ENCODE measurements at regions not wholly inside any gene's neighbourhood (a gene's known extent, or its start where the extent isn't known, plus 50 kb on each side); places are given as distances from the start of the nearest gene placed in this dataset.

GRCh38 chr11:26914968-26915367 is 78.9 kb upstream of the FIBIN start:
- TF ChIP-seq SIN3A (IDR thresholded peaks at IDR 0.05; ENCODE audit: borderline replicate concordance, insufficient read depth, low read depth, low read length) = no peak
- TF ChIP-seq TCF7L2 (IDR thresholded peaks at IDR 0.05; ENCODE audit: low read depth, low read length) = no peak
- TF ChIP-seq, protein P1, sequence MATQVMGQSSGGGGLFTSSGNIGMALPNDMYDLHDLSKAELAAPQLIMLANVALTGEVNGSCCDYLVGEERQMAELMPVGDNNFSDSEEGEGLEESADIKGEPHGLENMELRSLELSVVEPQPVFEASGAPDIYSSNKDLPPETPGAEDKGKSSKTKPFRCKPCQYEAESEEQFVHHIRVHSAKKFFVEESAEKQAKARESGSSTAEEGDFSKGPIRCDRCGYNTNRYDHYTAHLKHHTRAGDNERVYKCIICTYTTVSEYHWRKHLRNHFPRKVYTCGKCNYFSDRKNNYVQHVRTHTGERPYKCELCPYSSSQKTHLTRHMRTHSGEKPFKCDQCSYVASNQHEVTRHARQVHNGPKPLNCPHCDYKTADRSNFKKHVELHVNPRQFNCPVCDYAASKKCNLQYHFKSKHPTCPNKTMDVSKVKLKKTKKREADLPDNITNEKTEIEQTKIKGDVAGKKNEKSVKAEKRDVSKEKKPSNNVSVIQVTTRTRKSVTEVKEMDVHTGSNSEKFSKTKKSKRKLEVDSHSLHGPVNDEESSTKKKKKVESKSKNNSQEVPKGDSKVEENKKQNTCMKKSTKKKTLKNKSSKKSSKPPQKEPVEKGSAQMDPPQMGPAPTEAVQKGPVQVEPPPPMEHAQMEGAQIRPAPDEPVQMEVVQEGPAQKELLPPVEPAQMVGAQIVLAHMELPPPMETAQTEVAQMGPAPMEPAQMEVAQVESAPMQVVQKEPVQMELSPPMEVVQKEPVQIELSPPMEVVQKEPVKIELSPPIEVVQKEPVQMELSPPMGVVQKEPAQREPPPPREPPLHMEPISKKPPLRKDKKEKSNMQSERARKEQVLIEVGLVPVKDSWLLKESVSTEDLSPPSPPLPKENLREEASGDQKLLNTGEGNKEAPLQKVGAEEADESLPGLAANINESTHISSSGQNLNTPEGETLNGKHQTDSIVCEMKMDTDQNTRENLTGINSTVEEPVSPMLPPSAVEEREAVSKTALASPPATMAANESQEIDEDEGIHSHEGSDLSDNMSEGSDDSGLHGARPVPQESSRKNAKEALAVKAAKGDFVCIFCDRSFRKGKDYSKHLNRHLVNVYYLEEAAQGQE (IDR thresholded peaks at IDR 0.05; ENCODE audit: insufficient read depth in 1 of 2, low read depth in 2 of 2, low read length in 1 of 2) = no peak
- TF ChIP-seq CTCF (IDR thresholded peaks at IDR 0.05) = no peak
- no peak for TF ChIP-seq POLR2AphosphoS5 (IDR thresholded peaks at IDR 0.05; ENCODE audit: low read depth, low read length)
- Histone ChIP-seq H3K4me3 (ENCODE audit: low read depth in 2 of 2, low read length in 2 of 2) (no peak overlapping the region), H3K9me3 (ENCODE audit: control insufficient read depth, insufficient read depth, low read depth, low read length) (no peaks in the 10 kb centered on the region), H3K36me3 (ENCODE audit: control insufficient read depth, insufficient read depth, low read length) (no peaks in the 10 kb centered on the region), H3K27ac (ENCODE audit: low read length) (no peak overlapping the region), H3K4me1 (ENCODE audit: control insufficient read depth, insufficient read depth, low read length) (no peaks in the 10 kb centered on the region), H3K27me3 (ENCODE audit: control insufficient read depth, insufficient read depth, low read length) (no peaks in the 10 kb centered on the region)
- DNase-seq (ENCODE audit: low read depth, low spot score) (no peak), ATAC-seq (no peak)
- BruUV-seq (replicated peaks) = no TSS peak
- in situ Hi-C loops (cut with HindIII; ENCODE audit: low pct_unique_long_range_greater_than_20kb, low sequenced_read_pairs) (no loop called here), intact Hi-C loops (cut with micrococcal nuclease; ENCODE audit: unreplicated experiment) (no loop called here)
- ChIA-PET CTCF (no interaction called here), POLR2A (interaction anchor here (0.6 kb wide), 1 partner anchor 130 kb away, joined by 3 read pairs; no protein-coding TSS in a partner anchor)

- no TSS peak for BruUV-seq (replicated peaks)
- intact Hi-C loops (cut with micrococcal nuclease; ENCODE audit: unreplicated experiment) (no loop called here), in situ Hi-C loops (cut with HindIII; ENCODE audit: low pct_unique_long_range_greater_than_20kb, low sequenced_read_pairs) (no loop called here)
- POLR2A ChIA-PET = no interaction called here
- no peak for DNase-seq (ENCODE audit: low read depth, low spot score)
- Histone ChIP-seq H3K9me3 (ENCODE audit: control insufficient read depth, insufficient read depth, low read depth, low read length) (no peaks in the 10 kb centered on the region), H3K4me1 (ENCODE audit: control insufficient read depth, insufficient read depth, low read length) (no peaks in the 10 kb centered on the region), H3K36me3 (ENCODE audit: control insufficient read depth, insufficient read depth, low read length) (no peaks in the 10 kb centered on the region), H3K27ac (ENCODE audit: low read length) (no peak overlapping the region), H3K4me3 (ENCODE audit: low read depth in 2 of 2, low read length in 2 of 2) (no peak overlapping the region), H3K27me3 (ENCODE audit: control insufficient read depth, insufficient read depth, low read length) (no peaks in the 10 kb centered on the region)
- TF ChIP-seq TCF7L2 (IDR thresholded peaks at IDR 0.05; ENCODE audit: low read depth, low read length) (no peak), SIN3A (IDR thresholded peaks at IDR 0.05; ENCODE audit: borderline replicate concordance, insufficient read depth, low read depth, low read length) (no peak), POLR2AphosphoS5 (IDR thresholded peaks at IDR 0.05; ENCODE audit: low read depth, low read length) (no peak), CTCF (IDR thresholded peaks at IDR 0.05) (no peak)
- TF ChIP-seq, protein P1 (IDR thresholded peaks at IDR 0.05; ENCODE audit: insufficient read depth in 1 of 2, low read depth in 2 of 2, low read length in 1 of 2) = no peak
- CTCF ChIA-PET = no interaction called here
- no peak for ATAC-seq
These were observed 77.1 kb upstream of the FIBIN start for GRCh38 chr11:26916805-26917204.

Measured in Panc1 (cell line).